LHCN-M2 (cell line): ENCODE measurements at regions not wholly inside any gene's neighbourhood (a gene's known extent, or its start where the extent isn't known, plus 50 kb on each side); places are given as distances from the start of the nearest gene placed in this dataset.

Source experiments
- DNase-seq: peaks from one replicate; pipeline ENCODE4 v3.0.0-alpha.2; 2012; ENCODE audit warnings: low read depth

- DNase-seq = no peak
Measured at GRCh38 chr7:88431882-88432281, 125.2 kb upstream of the STEAP4 start.

- peak; percentile 3 for DNase-seq
Measured at GRCh38 chr7:88429382-88429781, 122.7 kb upstream of the STEAP4 start.

DNA sequence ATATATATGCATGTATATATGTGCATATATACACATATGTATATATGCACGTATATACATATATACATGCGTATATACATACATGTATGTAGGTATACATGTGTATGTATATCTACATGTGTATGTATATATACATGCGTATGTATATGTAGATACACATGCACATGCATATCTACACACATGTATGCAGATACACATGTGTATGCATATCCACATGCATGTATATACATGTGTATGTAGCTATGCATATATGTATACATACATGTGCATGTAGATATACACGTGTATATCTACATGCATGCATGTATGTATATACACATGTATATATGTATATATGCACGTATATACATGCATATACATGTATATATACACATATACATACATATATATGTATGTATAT is 95.8 kb upstream of the STEAP4 start:
- no peak for DNase-seq

DNA sequence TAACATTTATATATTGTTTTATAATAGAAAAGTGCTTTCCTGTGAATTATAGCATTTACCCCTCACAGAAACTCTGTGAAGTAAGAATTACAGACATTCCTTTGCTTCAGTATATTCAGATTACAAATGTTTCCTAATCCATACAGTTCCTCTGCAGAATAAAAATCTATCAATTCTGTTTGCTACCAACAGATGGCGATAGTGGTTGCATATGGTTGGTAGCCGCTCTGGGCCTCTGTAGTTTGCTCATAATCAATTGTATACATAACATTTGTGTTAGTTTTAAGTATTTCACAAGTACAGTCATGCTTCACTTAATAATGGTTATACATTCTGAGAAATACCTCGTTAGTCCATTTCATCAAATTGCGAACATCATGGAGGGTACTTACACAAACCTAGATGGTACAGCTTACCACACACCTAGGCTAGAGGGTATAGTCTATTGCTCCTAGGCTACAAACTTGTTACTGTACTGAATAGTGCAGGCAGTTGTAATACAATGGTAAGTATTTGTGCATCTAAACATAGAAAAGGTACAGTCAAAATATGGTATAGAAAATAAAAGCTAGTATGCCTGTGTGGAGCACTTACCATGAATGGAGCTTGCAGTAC is 94.4 kb upstream of the STEAP4 start:
- DNase-seq = peak; percentile 4

GRCh38 chr7:88399696-88400240 is 93.1 kb upstream of the STEAP4 start:
- DNase-seq = no peak

- no peak for DNase-seq
Measured at GRCh38 chr7:88399036-88399435, 92.3 kb upstream of the STEAP4 start.

GRCh38 chr7:88398459-88398858 is 91.8 kb upstream of the STEAP4 start:
- DNase-seq = no peak

DNA sequence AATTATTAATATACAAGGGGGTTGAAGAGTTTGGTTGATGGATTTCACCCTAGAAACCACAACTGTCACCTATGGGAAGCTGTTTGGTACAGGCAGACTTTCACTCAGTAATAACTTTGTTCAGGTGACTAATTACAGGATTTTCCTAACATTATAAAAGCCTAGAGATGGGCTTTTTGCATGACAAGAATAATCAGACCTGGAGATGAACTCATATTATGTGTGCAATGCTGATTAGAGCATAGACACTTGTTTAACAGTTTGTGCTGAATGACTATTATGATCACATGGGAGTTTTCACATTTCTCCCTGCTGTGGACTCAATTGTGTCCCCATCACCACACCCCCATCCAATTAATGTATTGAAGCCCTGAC is 90.2 kb upstream of the STEAP4 start:
- no peak for DNase-seq

GRCh38 chr7:88396295-88396947 is 89.7 kb upstream of the STEAP4 start:
- no peak for DNase-seq

DNA sequence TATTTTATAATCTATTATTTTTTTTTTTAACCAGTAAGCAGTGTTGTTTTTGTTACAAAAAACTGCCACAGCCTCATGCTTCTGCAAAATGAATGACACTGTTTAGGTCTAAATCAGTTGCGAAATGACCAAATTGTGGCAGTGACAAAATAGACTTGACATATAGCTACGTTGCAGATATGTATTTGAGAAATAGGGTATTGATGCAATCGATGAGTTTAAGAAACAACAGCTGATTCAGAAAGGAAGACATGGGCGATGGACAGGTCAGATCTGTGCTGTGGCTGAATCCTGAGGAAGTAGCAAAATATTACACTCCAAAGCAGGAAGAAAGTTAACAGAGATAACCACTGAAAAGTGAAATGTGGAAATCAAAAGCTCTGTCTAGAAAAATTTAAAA is 89.0 kb upstream of the STEAP4 start:
- no peak for DNase-seq

DNA sequence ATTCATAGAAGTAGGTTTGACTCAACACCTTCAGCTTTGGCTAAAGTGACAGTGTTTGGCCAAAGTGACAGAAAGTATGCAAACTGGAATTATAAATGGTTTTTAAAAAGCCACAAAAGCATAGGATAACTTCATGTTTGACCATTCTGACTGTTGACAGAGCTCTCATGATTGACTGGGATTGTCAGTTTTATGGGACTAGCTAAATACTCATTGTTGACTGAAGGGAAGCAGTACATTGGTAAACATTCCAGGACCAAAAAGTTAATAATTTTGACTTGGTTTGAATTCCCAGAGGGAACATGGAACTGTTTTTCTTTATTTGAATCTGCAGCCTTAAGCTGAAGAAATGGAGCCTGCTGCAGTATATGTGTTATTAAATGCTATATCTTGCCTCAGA is 84.6 kb upstream of the STEAP4 start:
- DNase-seq = no peak

GRCh38 chr7:88387368-88387767 is 80.7 kb upstream of the STEAP4 start:
- DNase-seq = no peak

DNA sequence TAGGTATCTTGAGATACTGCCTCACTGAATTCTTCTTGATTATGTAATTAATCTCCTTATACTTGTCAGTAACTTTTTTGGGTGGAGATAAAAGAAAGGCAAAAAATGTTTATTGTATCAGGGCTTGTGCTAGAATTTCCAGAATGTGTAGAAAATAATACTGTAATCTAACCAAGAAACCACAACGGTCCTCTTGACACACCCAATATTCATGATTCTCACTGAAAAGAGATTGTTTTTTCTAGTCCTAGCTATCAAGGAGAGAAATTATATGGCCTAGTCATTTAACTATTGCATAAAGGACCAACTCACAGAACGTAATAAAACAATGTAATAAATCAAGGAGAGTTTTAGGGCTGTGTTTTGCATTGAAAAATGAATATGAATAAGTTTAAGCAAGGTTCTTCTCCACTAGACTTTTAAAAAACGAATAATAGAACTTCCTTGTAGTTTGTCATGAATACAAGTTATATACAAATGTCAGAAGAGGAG is 80.0 kb upstream of the STEAP4 start:
- no peak for DNase-seq

DNA sequence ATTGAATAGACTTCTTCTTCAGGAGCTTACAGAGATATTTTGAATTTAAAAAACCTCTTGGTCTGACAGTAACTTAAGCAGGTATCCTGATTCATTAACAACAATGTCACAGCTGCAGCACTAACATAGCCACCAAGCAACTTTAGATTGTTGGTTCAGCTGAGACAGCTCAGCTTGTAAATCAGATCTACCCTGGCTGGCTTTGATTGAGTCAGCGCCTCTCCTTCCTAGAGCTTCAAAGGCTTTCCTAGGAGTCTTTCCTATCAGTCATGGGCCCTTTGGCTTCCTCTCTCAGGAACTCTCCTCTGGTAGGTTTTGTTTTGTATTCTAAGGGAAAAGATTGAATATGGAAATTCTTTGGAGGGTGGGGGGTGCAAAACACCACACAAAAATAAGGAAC is 70.7 kb upstream of the STEAP4 start:
- DNase-seq = peak; percentile 3

- no peak for DNase-seq
Measured at GRCh38 chr7:88368686-88369085, 62.0 kb upstream of the STEAP4 start.

GRCh38 chr7:88366845-88367244 is 60.2 kb upstream of the STEAP4 start:
- DNase-seq = no peak

DNA sequence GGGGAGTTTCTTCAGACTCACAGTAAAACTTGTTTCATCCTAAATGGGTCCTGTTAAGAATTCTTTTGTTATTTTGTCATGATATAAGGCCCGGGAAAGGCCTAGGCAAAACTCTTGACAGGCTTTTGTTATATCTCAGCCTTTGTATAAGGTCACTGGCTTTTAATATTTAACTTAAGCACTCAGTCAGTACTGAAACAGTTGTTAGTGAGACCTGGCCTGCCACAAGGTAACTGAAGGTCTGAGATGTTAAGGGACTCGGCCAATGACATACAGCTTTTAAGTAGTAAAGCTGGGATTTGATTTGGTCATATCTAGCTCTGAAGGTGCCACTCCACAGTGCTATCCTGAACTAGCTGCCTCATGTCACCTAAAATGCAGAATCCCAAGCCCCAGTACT is 57.2 kb upstream of the STEAP4 start:
- DNase-seq = no peak

- no peak for DNase-seq
Measured at GRCh38 chr7:88363249-88363648, 56.6 kb upstream of the STEAP4 start.

DNA sequence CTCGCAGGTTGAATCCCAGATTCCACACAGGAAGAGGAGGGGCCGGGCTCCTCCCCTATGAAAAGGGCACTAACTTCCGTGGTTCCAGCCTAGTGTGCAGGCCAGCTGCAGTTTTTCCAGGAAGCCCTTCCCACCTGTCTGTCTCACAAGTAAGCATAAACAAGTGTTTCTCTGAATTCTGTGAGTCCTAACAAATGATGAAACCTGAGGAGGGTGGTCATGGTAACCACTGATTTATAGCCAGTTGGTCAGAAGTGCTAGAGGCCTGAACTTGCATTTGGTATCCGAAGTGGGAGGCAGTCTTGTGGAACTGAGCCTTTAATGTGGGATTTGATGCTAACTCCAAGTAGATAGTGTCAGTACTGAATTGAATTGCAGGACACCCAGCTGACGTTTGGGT is 54.7 kb upstream of the STEAP4 start:
- no peak for DNase-seq

DNA sequence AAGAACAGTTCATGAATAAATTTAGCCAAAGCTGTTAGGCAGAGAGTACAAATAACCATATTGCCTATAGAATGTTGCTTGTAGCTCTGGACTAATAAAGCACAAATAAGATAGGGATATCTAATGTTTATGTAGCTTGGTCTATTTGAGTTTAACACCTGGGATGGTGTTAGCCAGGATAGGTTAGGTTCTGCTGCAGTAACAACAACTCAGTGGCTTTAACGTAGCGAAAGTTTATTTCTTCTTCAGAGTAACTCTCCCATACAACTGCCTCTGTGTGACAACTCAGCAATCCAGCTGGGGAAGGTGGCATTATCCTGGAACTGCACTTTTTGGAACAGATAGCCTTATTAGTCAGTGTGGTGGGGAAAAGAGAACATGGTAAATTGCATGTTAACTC is 52.2 kb upstream of the STEAP4 start:
- no peak for DNase-seq

- no peak for DNase-seq
Measured at GRCh38 chr7:88358526-88358838, 51.8 kb upstream of the STEAP4 start.

- DNase-seq = peak; percentile 43
Measured at GRCh38 chr7:88357781-88358525, 51.3 kb upstream of the STEAP4 start.

- peak; percentile 45 for DNase-seq
Measured at GRCh38 chr7:88357294-88357693, 50.6 kb upstream of the STEAP4 start.
